ENCODE measurements at regions not wholly inside any gene's neighbourhood (a gene's known extent, or its start where the extent isn't known, plus 50 kb on each side); places are given as distances from the start of the nearest gene placed in this dataset.

GRCh38 chr15:38186507-38186906, 66.1 kb upstream of the SPRED1 start:
- no peak for DNase-seq (ENCODE audit: low read depth, low spot score)
- H3K4me2 ChIP-seq (ENCODE audit: insufficient read depth, low read length), result no peak overlapping the region
- H2AFZ ChIP-seq (ENCODE audit: low read depth, low read length), result no peak overlapping the region
- ChIA-PET POLR2A (no interaction called here), CTCF (interaction anchor here (0.6 to 1.2 kb wide), 4 partner anchors 18 to 38 kb away, joined by 3 to 4 read pairs (median 3); no protein-coding TSS in a partner anchor)
- no peak overlapping the region for H3K4me3 ChIP-seq (replicated peaks in 1 of 3; ENCODE audit: insufficient read depth in 1 of 3, low read depth in 1 of 3, low read length in 3 of 3)
- no peaks in the 10 kb centered on the region for H3K9me3 ChIP-seq (replicated peaks; ENCODE audit: control insufficient read depth, insufficient read depth, low read length)
- H3K9me1 ChIP-seq (replicated peaks; ENCODE audit: control insufficient read depth, extremely low read depth, insufficient read depth, low read length), result no peaks in the 10 kb centered on the region
- H3K79me2 ChIP-seq (ENCODE audit: control insufficient read depth, insufficient read depth, low read length), result no peaks in the 10 kb centered on the region
- dilution Hi-C loops (cut with MboI; ENCODE audit: extremely low pct_ligation_motif_present, low sequenced_read_pairs), result no loop called here
- no peaks in the 10 kb centered on the region for H3K36me3 ChIP-seq (ENCODE audit: control insufficient read depth in 2 of 2, extremely low read depth in 1 of 2, insufficient read depth in 2 of 2, low read length in 2 of 2)
- no peaks in the 10 kb centered on the region for H4K20me1 ChIP-seq (replicated peaks; ENCODE audit: control insufficient read depth, extremely low read depth, insufficient read depth, low read length)
- no peak overlapping the region for H3K9ac ChIP-seq (replicated peaks; ENCODE audit: extremely low read depth, insufficient read depth, low read length)
- no peak overlapping the region for H3K27ac ChIP-seq (ENCODE audit: insufficient read depth, low read depth, low read length)
- TF ChIP-seq MYC (IDR thresholded peaks at IDR 0.05; ENCODE audit: low read depth, low read length) (no peak), JUN (IDR thresholded peaks at IDR 0.05; ENCODE audit: borderline replicate concordance, insufficient read depth, insufficient read length, low read depth) (no peak), POLR2A (IDR thresholded peaks at IDR 0.05; ENCODE audit: low read depth, low read length) (no peak), POLR2AphosphoS5 (IDR thresholded peaks at IDR 0.05; ENCODE audit: insufficient read depth, low read depth, low read length) (no peak), FOS (IDR thresholded peaks at IDR 0.05; ENCODE audit: borderline replicate concordance, insufficient read depth, low read length) (no peak), GATA2 (IDR thresholded peaks at IDR 0.05; ENCODE audit: insufficient read depth, insufficient read length, low read depth, low read length) (no peak)
- intact Hi-C loops (cut with micrococcal nuclease), result no loop called here
- H3K4me1 ChIP-seq (ENCODE audit: control insufficient read depth, extremely low read depth, insufficient read depth, low read length), result peaks cover 4% of the 10 kb centered on the region
- peaks cover 18 to 49% of the 10 kb centered on the region in 2 experiments for H3K27me3 ChIP-seq (ENCODE audit: control insufficient read depth in 2 of 2, insufficient read depth in 2 of 2, low read length in 2 of 2)
- no peak for FAIRE-seq
- BruUV-seq (replicated peaks), result no TSS peak

GRCh38 chr15:38187630-38188313, 64.9 kb upstream of the SPRED1 start:
- POLR2A ChIA-PET, result no interaction called here
- no peak for FAIRE-seq

More at GRCh38 chr15:38187630-38188313, 64.9 kb upstream of the SPRED1 start:
- H3K9me1 ChIP-seq (replicated peaks; ENCODE audit: control insufficient read depth, extremely low read depth, insufficient read depth, low read length), result no peaks in the 10 kb centered on the region
- CTCF ChIA-PET, result interaction anchor here (1.0 to 1.2 kb wide), 3 partner anchors 17 to 25 kb away, joined by 3 to 4 read pairs (median 3); no protein-coding TSS in a partner anchor
- H3K9me3 ChIP-seq (replicated peaks; ENCODE audit: control insufficient read depth, insufficient read depth, low read length), result no peaks in the 10 kb centered on the region
- no peaks in the 10 kb centered on the region for H4K20me1 ChIP-seq (replicated peaks; ENCODE audit: control insufficient read depth, extremely low read depth, insufficient read depth, low read length)
- no peaks in the 10 kb centered on the region for H3K79me2 ChIP-seq (ENCODE audit: control insufficient read depth, insufficient read depth, low read length)
- H3K27ac ChIP-seq (ENCODE audit: insufficient read depth, low read depth, low read length), result no peak overlapping the region
- intact Hi-C loops (cut with micrococcal nuclease) (no loop called here), dilution Hi-C loops (cut with MboI; ENCODE audit: extremely low pct_ligation_motif_present, low sequenced_read_pairs) (no loop called here)
- no peak for DNase-seq (ENCODE audit: low read depth, low spot score)
- no peak overlapping the region for H2AFZ ChIP-seq (ENCODE audit: low read depth, low read length)
- H3K36me3 ChIP-seq (ENCODE audit: control insufficient read depth in 2 of 2, extremely low read depth in 1 of 2, insufficient read depth in 2 of 2, low read length in 2 of 2), result no peaks in the 10 kb centered on the region
- H3K9ac ChIP-seq (replicated peaks; ENCODE audit: extremely low read depth, insufficient read depth, low read length), result no peak overlapping the region
- no peak for TF ChIP-seq POLR2AphosphoS5 (IDR thresholded peaks at IDR 0.05; ENCODE audit: insufficient read depth, low read depth, low read length)
- no peak for TF ChIP-seq JUN (IDR thresholded peaks at IDR 0.05; ENCODE audit: borderline replicate concordance, insufficient read depth, insufficient read length, low read depth)
- no TSS peak for BruUV-seq (replicated peaks)
- H3K4me1 ChIP-seq (ENCODE audit: control insufficient read depth, extremely low read depth, insufficient read depth, low read length), result peaks cover 4% of the 10 kb centered on the region
- H3K4me2 ChIP-seq (ENCODE audit: insufficient read depth, low read length), result no peak overlapping the region
- H3K27me3 ChIP-seq (ENCODE audit: control insufficient read depth in 2 of 2, insufficient read depth in 2 of 2, low read length in 2 of 2), result peaks cover 24 to 61% of the 10 kb centered on the region in 2 experiments
- H3K4me3 ChIP-seq (replicated peaks in 1 of 3; ENCODE audit: insufficient read depth in 1 of 3, low read depth in 1 of 3, low read length in 3 of 3), result no peak overlapping the region

Measured in endothelial cell of umbilical vein (primary cell).